22Rv1 (cell line): ENCODE measurements at regions not wholly inside any gene's neighbourhood (a gene's known extent, or its start where the extent isn't known, plus 50 kb on each side); places are given as distances from the start of the nearest gene placed in this dataset.
"Not testable (repeated sequence)": the region's sequence is repeated elsewhere in the genome, so short reads cannot be mapped to it uniquely, and the experiment has no call there.

Source experiments
- H3K27ac ChIP-seq: fragments of 450-650 bp; 2 replicates; pipeline ENCODE4 v1.5.1; 2017
- ZFX ChIP-seq: fragments of 450-650 bp; IDR thresholded peaks from 2 replicates; pipeline ENCODE4 v1.6.1; 2017; ENCODE audit warnings: antibody characterized with exemption, borderline replicate concordance
- TF ChIP-seq, protein P1 (sequence below): fragments of 450-650 bp; IDR thresholded peaks from 2 replicates; pipeline ENCODE4 v1.5.1; 2017; ENCODE audit warnings: mild to moderate bottlenecking

DNA sequence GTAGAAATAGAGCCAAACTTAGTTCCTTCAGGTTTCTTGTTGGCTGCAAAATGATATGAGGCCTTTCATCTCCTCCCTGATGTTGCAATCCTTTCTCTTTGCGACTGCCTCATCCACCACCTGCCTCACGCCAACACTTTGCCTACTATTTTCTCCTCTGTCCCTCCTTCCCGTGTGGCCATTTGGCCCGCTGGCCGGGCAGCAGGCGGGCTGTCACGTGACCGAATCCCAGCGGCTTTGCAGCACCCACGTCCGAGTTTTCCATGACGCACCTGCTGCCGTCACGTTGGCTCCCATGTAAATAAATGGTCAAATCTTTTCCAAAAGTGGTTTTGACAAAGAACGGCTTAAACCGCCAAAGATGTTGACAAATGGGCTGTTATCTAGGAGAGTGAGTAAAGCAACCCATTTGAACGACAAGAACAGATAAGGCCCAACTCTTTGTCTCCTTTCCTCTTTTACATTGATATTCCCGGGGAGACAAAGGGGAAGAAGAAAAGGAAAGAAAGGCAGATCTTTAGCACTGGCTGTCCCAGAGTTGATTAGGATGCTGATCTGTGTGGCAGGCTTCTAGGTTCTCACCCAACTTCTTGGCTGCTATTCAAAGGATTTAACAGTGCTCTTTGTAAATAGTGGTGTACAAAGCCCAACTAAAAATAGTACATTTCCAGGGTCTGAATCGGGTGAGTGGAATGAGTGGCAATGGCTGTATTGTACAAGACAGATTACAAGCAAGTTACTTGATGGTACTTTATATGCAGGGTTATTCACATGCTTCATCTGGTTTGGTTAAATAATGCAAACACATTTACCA, 174.2 kb upstream of the JADE1 start:
- peak overlapping the region; percentile 88 for H3K27ac ChIP-seq
- TF ChIP-seq ZFX = no peak
- TF ChIP-seq, protein P1, sequence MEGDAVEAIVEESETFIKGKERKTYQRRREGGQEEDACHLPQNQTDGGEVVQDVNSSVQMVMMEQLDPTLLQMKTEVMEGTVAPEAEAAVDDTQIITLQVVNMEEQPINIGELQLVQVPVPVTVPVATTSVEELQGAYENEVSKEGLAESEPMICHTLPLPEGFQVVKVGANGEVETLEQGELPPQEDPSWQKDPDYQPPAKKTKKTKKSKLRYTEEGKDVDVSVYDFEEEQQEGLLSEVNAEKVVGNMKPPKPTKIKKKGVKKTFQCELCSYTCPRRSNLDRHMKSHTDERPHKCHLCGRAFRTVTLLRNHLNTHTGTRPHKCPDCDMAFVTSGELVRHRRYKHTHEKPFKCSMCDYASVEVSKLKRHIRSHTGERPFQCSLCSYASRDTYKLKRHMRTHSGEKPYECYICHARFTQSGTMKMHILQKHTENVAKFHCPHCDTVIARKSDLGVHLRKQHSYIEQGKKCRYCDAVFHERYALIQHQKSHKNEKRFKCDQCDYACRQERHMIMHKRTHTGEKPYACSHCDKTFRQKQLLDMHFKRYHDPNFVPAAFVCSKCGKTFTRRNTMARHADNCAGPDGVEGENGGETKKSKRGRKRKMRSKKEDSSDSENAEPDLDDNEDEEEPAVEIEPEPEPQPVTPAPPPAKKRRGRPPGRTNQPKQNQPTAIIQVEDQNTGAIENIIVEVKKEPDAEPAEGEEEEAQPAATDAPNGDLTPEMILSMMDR = no peak

DNA sequence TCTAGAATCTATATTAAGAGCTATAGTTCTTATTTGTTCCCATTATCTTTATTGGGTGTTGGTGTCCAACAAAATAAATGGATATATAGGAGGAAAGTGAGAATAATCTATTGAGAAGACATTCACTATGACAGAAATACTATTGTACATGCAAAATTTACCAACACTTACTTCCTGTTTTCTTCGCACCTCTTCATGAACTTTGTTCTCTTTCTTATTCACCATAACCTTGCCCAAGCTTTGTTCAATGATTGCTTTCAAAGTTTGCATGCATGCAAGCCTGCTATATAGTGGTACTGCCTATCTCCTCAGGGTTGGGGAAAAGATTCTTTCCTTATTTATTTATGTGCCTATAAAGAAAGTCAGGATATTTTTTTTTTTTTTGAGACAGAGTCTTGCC, 176.4 kb upstream of the JADE1 start:
- TF ChIP-seq, protein P1 = no peak
- no peak overlapping the region for H3K27ac ChIP-seq

DNA sequence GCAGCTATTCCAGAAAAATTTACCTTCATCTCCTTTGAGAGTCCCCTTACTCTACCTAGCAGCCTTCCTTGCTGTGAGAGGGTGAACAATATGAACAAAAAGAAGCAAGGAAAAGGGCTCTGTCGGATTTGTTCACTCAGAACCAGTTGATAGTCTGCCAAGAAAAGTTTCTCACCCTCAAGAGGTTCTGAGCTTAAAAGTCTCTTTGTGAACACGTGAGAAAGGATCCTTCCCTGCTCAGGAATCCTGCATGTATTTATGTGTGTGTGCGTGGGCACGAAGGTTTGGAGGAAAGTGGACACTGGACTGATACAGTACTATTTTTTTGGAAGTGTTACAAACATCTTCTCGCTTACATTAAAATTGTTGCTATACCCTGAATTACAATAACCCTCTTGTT, 178.6 kb upstream of the JADE1 start:
- no peak overlapping the region for H3K27ac ChIP-seq
- TF ChIP-seq ZFX = no peak
- TF ChIP-seq, protein P1 = no peak

DNA sequence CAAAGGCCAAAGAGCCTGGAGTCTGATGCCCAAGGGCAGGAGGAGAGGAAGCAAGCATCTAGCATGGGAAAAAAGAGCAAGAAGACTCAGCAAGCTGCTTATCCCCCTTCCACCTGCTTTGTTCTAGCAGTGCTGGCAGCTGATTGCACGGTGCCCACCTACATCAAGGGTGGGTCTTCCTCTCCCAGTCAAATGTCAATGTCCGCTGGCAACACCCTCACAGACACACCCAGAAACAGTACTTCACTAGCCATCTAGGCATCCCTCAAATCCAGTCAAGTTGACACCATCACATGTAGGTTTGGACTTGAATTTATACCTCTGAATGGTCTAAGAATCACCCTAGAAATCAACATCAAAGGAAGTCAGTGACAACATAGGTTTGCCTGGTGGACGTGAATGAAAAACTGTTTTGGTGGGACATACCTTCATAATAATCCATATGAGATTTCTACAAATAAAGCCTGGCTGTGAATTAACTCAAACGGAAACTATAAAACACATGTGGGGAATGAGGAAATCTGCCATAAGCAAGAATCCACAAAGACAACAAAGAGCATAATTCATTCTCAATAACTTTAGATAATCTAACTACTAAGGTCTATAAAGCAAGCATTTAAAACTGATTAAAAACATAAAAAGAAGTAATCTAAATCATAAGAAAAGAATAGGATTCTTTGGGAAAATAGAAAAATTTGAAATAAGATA, 185.8 kb upstream of the JADE1 start:
- H3K27ac ChIP-seq = no peak overlapping the region
- TF ChIP-seq ZFX = no peak
- TF ChIP-seq, protein P1 = no peak

DNA sequence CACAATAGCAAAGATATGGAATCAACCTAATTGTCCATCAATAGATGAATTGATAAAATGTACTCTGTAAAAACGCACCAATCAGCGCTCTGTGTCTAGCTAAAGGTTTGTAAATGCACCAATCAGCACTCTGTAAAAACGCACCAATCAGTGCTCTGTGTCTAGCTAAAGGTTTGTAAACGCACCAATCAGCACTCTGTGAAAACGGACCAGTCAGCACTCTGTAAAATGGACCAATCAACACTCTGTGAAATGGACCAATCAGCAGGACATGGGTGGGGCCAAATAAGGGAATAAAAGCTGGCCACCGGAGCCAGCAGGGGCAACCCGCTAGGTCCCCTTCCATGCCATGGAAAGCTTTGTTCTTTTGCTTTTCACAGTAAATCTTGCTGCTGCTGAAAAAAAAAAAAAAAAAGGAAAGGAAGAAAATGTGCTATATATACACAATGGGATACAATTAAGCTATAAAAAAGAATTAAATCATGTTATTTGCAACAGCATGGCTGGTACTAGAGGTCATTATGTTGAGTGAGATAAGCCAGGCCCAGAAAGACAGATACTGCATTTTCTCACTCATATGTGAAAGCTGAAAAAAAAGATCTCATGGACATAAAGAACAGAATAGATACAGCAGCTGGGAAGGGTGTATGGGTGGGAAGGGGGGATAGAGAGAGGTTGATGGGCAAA, 189.1 kb upstream of the JADE1 start:
- H3K27ac ChIP-seq = not testable (repeated sequence)

DNA sequence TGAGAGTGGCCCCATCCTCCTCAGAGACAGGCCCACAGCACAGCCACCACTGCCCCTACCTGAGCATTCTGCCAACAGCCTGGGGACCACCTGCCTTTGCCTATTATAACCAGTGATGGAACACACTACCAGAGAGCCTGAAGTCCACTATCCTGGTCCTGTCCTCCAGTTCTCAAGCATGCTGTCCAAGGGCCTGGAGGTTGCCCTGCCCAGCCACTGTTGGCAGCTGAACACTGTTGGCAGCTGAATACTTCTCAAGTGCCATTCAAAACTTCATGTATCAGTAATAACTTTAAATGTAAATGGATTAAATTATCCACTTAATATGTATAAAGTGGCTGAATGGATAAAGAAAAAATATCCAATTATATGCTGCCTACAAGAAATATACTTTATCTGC, 194.3 kb upstream of the JADE1 start:
- H3K27ac ChIP-seq = no peak overlapping the region
- TF ChIP-seq, protein P1 = no peak
- TF ChIP-seq ZFX = no peak

DNA sequence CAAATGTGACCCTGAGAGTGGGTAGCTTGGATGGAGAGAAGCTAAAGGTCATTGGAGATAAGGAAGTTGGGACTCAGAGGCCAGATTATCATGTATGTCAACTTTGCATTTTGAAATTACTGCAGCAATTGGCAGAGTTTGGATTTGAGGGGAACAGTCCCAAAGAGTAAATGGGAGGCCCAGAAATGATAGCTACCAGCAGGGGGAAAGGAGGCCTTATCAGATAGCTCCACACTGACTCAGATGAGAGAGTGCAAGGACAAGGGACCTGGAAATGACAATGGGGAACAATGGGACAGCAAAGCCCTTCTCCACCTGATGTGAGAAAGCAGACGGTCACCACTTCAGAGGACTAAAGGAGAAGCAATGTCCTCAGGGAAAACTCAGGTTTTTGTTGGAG, 201.5 kb upstream of the JADE1 start:
- no peak overlapping the region for H3K27ac ChIP-seq
- TF ChIP-seq, protein P1 = no peak
- TF ChIP-seq ZFX = no peak
